GM18870 (cell line): ENCODE measurements at regions not wholly inside any gene's neighbourhood (a gene's known extent, or its start where the extent isn't known, plus 50 kb on each side); places are given as distances from the start of the nearest gene placed in this dataset.

Source experiments
- ATAC-seq: cut with Tn5 transposase; IDR thresholded peaks from one replicate; pipeline ENCODE4 v1.9.1; 2021; ENCODE audit warnings: moderate library complexity; ENCODE audit not compliant: unreplicated experiment

DNA sequence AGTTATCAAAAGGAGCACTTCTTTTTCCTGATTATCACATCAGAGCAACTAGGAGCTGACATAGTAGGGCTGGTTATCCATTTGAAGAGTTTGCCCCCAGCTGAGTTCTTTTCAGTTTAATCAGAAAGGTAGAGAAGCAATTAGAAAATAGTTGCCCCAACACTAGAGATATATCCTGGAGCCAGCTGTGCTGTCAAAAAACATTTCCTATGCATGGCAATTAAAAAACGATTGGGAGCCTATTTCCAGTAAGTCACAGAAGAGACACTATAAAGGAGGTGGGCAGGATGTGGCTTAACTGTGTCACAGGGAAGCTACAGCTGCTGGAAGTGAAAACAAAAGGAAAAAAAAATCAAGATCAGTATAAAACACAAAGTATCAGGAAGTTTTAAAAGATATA lies 155.7 kb upstream of the SLITRK1 start:
- ATAC-seq, result no peak

DNA sequence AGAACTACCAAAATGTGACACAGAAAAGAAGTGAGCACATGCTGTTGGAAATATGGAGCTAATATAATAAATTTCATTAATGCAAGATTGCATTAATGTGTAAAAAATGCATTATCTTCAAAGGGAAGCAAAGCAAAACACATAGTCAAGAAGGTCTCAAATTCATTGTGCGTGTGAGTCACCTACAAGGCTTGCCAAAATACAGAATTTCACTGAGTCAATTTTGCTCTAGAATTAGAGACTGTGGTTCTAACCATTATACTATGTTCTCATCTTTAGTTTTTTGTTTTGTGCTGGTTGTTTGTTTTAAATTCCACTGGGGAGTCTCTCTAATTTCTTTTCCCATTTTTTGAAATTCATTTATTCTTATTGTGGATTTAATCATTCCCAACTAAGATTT lies 149.8 kb upstream of the SLITRK1 start:
- no peak for ATAC-seq

DNA sequence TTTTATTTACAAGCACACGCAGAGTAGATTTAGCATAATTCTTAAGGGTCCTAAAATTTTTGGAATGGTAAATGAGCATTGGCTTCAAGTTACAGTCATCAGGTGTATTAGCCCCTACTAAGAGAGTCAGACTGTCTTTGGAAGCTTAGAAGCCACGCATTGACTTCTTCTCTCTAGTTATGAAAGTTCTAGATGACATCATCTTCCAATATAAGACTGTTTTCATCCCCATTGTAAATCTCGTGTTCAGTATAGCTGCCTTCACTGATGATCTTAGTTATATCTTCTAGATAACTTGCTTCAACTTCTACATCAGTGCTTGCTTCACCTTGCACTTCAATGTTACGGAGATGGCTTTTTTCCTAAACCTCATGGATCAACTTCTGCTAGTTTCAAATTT lies 148.8 kb upstream of the SLITRK1 start:
- no peak for ATAC-seq

DNA sequence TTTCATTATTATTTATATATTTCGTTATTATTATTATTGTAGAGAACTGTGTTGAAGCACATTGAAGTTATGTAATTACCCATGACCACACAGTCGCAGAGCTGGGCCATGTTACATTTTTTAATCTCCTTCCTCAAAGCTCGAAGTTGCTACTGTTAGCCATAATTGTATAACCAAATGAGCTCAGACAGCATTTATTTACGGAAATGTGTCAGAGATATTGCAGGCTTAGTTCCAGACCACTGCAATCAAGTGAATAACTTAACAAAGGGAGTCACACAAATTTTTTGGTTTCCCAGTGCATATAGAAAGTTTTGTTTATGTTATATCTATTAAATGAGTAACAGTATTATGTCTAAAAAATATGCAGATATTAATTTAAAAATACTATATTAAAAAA lies 147.1 kb upstream of the SLITRK1 start:
- ATAC-seq, result no peak

DNA sequence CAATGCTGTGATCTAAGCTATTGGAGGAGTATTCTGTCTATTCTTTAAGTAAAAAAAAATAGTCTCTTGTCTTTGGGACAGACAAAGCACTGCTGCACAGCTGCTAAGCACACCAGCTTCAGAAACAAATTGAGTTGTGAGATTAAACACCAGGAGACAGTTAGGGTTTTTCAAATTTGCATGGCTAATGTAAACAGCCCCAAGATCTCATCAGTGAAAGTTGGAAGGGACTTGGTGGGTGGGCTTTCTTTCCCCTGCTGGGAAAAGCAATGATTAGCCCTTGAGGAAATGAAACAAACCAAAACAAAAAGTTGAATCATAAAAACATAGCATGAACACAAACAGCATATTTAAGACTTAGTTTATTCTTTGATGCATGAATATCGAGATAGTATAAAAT lies 143.6 kb upstream of the SLITRK1 start:
- no peak for ATAC-seq

GRCh38 chr13:83996415-83996814 lies 114.1 kb upstream of the SLITRK1 start:
- no peak for ATAC-seq

DNA sequence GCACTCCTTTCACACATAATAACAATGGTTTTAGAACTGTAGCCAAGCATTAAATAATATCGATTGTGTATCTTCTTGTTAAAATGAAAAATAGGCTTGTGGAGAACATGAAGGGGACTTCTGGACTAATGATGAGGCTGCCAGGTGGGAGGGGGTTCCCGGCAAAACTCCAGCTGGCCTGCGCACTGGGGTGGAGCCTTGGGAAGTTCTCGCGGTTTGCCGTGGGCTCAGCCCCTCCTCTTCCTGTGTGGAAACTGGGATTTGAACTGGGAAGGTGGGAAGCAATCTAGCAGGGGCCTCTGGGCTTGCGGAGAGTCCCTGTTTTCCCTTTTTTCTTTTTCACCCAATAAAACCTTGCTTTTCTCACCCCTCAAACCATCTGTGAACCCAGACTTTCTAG lies 113.7 kb upstream of the SLITRK1 start:
- ATAC-seq, result no peak

DNA sequence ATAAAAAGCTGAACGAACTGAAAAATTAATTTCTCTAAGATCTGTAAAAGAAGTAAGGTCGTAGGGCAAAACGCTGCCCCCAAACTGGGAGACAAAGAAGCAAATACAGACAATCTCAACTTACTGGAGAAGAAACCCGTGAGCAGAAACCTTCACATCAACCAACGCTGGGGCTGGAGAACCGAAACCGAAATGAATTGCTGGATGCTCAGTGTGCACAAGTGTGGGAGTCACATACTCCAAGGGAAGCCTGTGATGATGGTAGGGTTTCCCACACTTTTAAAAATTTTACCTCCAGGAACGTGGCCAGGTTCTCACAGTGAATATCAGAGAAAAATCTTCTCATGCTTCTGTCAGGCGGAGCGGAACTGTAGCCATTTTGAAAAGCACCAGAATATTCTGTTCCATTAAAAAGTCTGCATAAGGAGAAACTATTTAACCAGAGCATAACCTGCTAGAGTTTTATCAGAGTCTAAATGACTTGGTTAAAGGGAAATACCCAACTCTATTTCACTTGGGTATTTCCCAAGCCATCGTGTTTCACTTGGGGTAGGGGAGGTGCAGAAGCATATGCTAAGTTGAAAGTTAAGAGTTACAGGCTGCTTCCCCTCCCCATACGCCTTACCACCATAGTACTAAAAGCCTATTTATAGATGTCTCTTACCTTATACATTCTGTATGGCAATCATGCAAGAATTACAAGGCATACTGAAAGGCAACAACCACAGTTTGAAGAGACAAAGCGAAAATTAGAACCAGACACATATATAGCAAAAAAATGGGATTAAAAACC lies 110.5 kb upstream of the SLITRK1 start:
- ATAC-seq, result no peak

DNA sequence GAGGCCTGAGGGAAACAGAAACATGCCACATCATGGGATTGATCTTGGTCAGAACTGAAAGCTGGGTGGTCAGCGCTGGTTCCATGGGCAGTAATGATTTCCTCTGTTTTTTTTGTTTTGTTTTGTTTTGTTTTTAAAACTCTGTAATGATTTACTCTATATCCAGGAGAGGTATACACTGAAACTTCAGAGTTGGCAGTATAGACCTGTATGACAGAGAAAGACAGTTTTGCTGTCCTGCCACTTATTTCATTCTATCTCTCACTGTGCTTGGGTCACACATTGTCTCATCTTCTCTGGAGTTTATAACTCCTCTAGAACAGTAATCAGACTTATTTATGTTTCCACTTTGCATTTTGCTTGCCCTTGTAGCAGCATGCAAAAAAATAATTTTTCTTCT lies 105.1 kb upstream of the SLITRK1 start:
- no peak for ATAC-seq

GRCh38 chr13:83984793-83985192 lies 102.5 kb upstream of the SLITRK1 start:
- ATAC-seq, result no peak

DNA sequence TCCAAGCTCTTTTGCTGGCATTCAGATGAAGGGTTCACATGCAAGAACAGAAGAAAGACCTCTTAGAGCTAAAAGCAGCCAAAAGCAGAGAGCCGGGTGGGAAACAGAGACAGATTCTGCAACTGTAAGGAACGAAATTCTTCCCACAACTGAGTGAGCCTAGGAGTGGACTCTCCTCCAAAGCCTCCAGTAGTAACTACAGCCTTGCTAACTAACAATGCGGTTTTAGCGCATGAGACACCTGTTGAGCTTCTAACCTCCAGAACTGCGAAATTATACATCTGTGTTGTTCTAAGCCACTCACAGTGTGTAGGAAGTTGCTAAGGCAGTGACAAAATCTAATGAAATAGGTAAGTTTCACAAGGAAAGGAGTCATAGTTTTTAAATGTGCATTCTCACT lies 98.1 kb upstream of the SLITRK1 start:
- ATAC-seq, result no peak

GRCh38 chr13:83975655-83976165 lies 93.4 kb upstream of the SLITRK1 start:
- ATAC-seq, result no peak

DNA sequence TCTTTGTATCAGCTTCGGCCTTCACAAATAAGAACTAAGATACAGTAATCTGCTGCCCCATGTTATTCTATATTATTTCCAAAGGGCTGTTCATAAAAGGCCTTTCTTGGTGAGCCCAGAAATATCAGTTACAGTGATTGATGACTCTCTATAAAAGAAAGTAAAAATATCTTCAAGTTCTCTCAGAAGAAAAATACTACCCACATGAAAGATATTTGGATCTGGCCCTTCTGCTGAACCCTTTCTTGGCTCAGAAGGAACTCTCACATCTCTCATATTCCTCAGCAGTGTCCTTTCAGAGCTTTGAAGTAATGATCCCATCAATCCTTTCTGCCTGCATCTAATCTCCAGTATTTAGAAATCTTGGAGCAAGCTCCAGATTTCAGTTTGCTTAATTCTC lies 76.3 kb upstream of the SLITRK1 start:
- ATAC-seq, result no peak

DNA sequence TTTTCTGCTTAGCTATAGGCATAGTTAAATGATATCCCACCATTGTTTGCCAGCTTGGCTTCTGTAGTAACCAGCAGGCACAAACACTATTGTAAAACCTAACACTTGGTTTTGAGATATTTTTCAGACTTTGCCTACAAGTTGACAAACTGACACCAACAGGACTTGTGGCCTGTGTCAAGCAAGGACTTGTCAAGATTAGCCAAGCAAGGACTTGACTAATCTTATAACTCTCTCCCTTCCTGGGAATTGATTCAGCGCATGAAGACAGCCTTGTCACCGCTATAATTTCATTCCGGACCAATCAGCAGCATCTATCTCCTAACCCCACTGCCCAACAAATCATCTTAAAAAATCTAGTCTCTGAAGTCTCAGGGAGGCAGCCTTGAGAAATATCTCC lies 72.7 kb upstream of the SLITRK1 start:
- ATAC-seq, result no peak

- no peak for ATAC-seq
Observed at GRCh38 chr13:83953916-83954315, 71.6 kb upstream of the SLITRK1 start.

- no peak for ATAC-seq
Observed at GRCh38 chr13:83950293-83950692, 68.0 kb upstream of the SLITRK1 start.

GRCh38 chr13:83943530-83944279 lies 61.4 kb upstream of the SLITRK1 start:
- ATAC-seq, result no peak

DNA sequence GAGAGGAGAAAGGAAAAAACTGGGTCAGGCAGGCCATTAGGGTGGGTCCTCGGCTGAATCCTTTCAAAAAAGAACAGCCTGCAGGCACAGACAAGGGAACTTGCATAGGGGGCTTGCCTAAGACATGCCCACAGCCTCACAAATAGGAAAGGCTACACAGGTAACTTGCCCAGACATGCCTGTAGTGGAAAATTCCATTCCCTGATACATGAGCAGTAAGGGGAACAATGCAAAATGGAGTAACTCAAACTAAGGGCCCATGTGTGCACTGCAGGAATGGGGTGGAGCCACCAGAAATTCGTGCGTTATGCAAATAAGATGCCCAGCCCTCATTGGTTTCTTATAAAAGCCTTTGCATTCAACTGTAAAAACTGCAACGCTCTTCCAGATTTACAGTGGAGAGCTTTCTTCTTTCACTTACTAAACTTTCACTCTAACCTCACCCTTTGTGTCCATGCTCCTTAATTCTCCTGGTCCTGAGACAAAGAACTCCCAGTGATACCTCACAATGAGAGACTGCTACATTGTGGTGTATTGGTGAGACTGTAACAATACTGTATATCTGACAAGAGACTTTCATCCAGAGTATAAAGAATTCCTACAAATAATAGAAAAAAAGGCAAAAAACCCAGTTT lies 59.5 kb upstream of the SLITRK1 start:
- no peak for ATAC-seq

DNA sequence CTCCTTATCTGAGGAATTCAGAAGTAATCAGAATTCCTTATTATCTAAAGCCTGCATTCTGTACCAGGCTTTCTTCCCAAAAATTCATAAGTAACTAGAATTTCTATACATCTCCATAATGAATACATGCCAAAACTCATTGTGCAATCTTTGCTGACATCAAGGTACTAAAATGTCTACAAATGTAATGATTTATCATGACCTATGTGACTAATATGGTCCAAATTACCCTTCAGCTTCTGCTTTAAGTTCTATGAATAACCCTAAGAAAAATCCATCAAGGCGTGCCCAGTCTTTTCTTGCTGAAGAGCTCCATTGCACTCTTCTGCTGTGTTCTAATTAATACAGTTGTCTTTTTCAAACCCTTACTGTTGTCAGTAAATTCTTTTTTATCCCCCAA lies 58.5 kb upstream of the SLITRK1 start:
- ATAC-seq, result no peak

DNA sequence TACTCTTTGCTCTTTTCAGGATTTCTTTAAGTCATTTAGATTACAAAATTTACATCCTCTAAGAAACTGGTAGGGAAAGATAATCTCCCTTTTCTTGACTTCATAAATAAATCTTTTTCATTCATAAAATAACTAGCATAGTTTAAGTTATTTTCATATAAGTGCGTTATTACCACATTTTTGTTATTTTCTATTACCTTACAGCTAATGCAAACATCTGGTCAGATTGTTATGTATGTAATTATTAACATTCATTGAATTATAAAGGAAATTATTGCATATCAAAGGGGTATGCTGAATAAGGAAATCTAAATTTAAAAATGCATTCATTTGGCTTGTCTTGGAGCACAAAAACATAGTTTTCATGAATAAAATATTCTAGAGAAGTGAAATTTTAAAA lies 55.3 kb upstream of the SLITRK1 start:
- ATAC-seq, result no peak

GRCh38 chr13:83935566-83935965 lies 53.3 kb upstream of the SLITRK1 start:
- ATAC-seq, result no peak
